SU-DHL-6 (cell line): ENCODE measurements at regions not wholly inside any gene's neighbourhood (a gene's known extent, or its start where the extent isn't known, plus 50 kb on each side); places are given as distances from the start of the nearest gene placed in this dataset.

Experiments
- CTCF ChIP-seq: fragments of 200-600 bp; sonication (generic); IDR thresholded peaks from one replicate; pipeline ENCODE4 v1.5.1; 2017; ENCODE audit warnings: antibody characterized with exemption, mild to moderate bottlenecking, low read length, moderate library complexity; ENCODE audit not compliant: insufficient read depth, poor library complexity, severe bottlenecking
- EZH2phosphoT487 ChIP-seq: fragments of 200-600 bp; sonication (generic), shearing (Covaris generic); conservative IDR thresholded peaks from 2 replicates; pipeline ENCODE4 v1.6.1; 2018; ENCODE audit warnings: mild to moderate bottlenecking, antibody characterized with exemption, low read length, moderate library complexity, mixed read lengths

GRCh38 chr11:21892736-21893564 is 299.9 kb upstream of the ANO5 start:
- TF ChIP-seq CTCF (no peak), EZH2phosphoT487 (no peak)
